Left renal pelvis (tissue), 4 donors: ENCODE measurements at regions not wholly inside any gene's neighbourhood (a gene's known extent, or its start where the extent isn't known, plus 50 kb on each side); places are given as distances from the start of the nearest gene placed in this dataset.

ENCODE experiments used
- DNase-seq, 4 donors: peaks; one replicate each; pipeline ENCODE4 v3.0.0-alpha.2; 2013; ENCODE audit warnings: low read depth in 4 of 4, low spot score in 3 of 4

- DNase-seq: no peak
Observed at GRCh38 chr5:103464835-103465484, 97.6 kb downstream of the NUDT12 start.

GRCh38 chr5:103463261-103463660, 99.3 kb downstream of the NUDT12 start:
- DNase-seq: no peak

- DNase-seq: no peak
Observed at GRCh38 chr5:103461243-103461642, 101.3 kb downstream of the NUDT12 start.

GRCh38 chr5:103458497-103459040, 104.0 kb downstream of the NUDT12 start:
- DNase-seq: no peak

- DNase-seq: no peak
Observed at GRCh38 chr5:103456476-103456875, 106.1 kb downstream of the NUDT12 start.

- no peak for DNase-seq
Observed at GRCh38 chr5:103455796-103456195, 106.8 kb downstream of the NUDT12 start.

- DNase-seq: no peak
Observed at GRCh38 chr5:103454770-103455169, 107.8 kb downstream of the NUDT12 start.

GRCh38 chr5:103452666-103453065, 109.9 kb downstream of the NUDT12 start:
- no peak for DNase-seq

GRCh38 chr5:103452089-103452488, 110.5 kb downstream of the NUDT12 start:
- DNase-seq: no peak

- no peak for DNase-seq
Observed at GRCh38 chr5:103451261-103451660, 111.3 kb downstream of the NUDT12 start.

GRCh38 chr5:103450333-103451061, 112.1 kb downstream of the NUDT12 start:
- no peak for DNase-seq

GRCh38 chr5:103446813-103447212, 115.8 kb downstream of the NUDT12 start:
- DNase-seq: no peak

GRCh38 chr5:103445426-103446035, 117.1 kb downstream of the NUDT12 start:
- DNase-seq: no peak

- DNase-seq: no peak
Observed at GRCh38 chr5:103444333-103445038, 118.1 kb downstream of the NUDT12 start.

- DNase-seq: no peak
Observed at GRCh38 chr5:103442750-103443149, 119.8 kb downstream of the NUDT12 start.

GRCh38 chr5:103441523-103441922, 121.1 kb downstream of the NUDT12 start:
- no peak for DNase-seq

GRCh38 chr5:103439007-103439406, 123.6 kb downstream of the NUDT12 start:
- DNase-seq: no peak

GRCh38 chr5:103436656-103437055, 125.9 kb downstream of the NUDT12 start:
- no peak for DNase-seq

- DNase-seq: no peak
Observed at GRCh38 chr5:103436112-103436511, 126.5 kb downstream of the NUDT12 start.

GRCh38 chr5:103435136-103435889, 127.3 kb downstream of the NUDT12 start:
- DNase-seq: no peak
